ENCODE measurements at regions not wholly inside any gene's neighbourhood (a gene's known extent, or its start where the extent isn't known, plus 50 kb on each side); places are given as distances from the start of the nearest gene placed in this dataset.

GRCh38 chr7:159213253-159213652 is 68.6 kb upstream of the VIPR2 start:
- Histone ChIP-seq H3K4me1 (ENCODE audit: control insufficient read depth in 4 of 4, insufficient read depth in 4 of 4, low read length in 3 of 4) (no peaks in the 10 kb centered on the region), H3K4me3 (ENCODE audit: low read depth in 1 of 3, low read length in 3 of 3) (no peak overlapping the region), H3K27ac (ENCODE audit: low read depth in 1 of 2, low read length in 2 of 2) (no peak overlapping the region), H3K36me3 (ENCODE audit: control insufficient read depth in 4 of 4, insufficient read depth in 3 of 4, low read depth in 1 of 4, low read length in 3 of 4) (no peaks in the 10 kb centered on the region), H3K9ac (ENCODE audit: low read depth in 1 of 2, low read length in 2 of 2) (no peak overlapping the region), H3K9me3 (ENCODE audit: control insufficient read depth in 4 of 4, low read length in 3 of 4) (no peaks in the 10 kb centered on the region), H3K27me3 (ENCODE audit: control insufficient read depth in 4 of 4, insufficient read depth in 4 of 4, low read length in 3 of 4) (peaks cover 0 to 5% (median 0%) of the 10 kb centered on the region in 4 donors)
- DNase-seq (ENCODE audit: low spot score): no peak
- 75% methylated on average over 2 of the region's 2 CpGs for WGBS
- TF ChIP-seq HNF4A (conservative IDR thresholded peaks at IDR 0.05): no peak
- no peak for TF ChIP-seq FOXA1 (IDR thresholded peaks at IDR 0.05)
- TF ChIP-seq RXRA (IDR thresholded peaks at IDR 0.05): no peak
- no peak for TF ChIP-seq YY1 (IDR thresholded peaks at IDR 0.05)
- TF ChIP-seq REST (IDR thresholded peaks at IDR 0.05): no peak
- TF ChIP-seq EGR1 (IDR thresholded peaks at IDR 0.05; ENCODE audit: low read depth in 2 of 2): no peak
- TF ChIP-seq CTCF (IDR thresholded peaks at IDR 0.05; ENCODE audit: low read depth, low read length, missing input control): no peak
- no peak for TF ChIP-seq RAD21 (IDR thresholded peaks at IDR 0.05)
- TF ChIP-seq JUND (IDR thresholded peaks at IDR 0.05): no peak
- TF ChIP-seq NR2F2 (IDR thresholded peaks at IDR 0.05): no peak
- no peak for TF ChIP-seq GABPA (IDR thresholded peaks at IDR 0.05 in 1 of 2, conservative IDR thresholded peaks at IDR 0.05 in 1 of 2)
- no peak for TF ChIP-seq ATF3 (IDR thresholded peaks at IDR 0.05)
- TF ChIP-seq MAX (IDR thresholded peaks at IDR 0.05): no peak
- TF ChIP-seq SP1 (IDR thresholded peaks at IDR 0.05): no peak
- TF ChIP-seq HNF4G (IDR thresholded peaks at IDR 0.05): no peak
- no peak for TF ChIP-seq TAF1 (conservative IDR thresholded peaks at IDR 0.05)

- no peaks in the 10 kb centered on the region for H3K9me3 ChIP-seq (ENCODE audit: control insufficient read depth in 4 of 4, low read length in 3 of 4)
- no peaks in the 10 kb centered on the region for H3K4me1 ChIP-seq (ENCODE audit: control insufficient read depth in 4 of 4, insufficient read depth in 4 of 4, low read length in 3 of 4)
These were observed 67.6 kb upstream of the VIPR2 start for GRCh38 chr7:159212226-159212625.

More at GRCh38 chr7:159212226-159212625, 67.6 kb upstream of the VIPR2 start:
- no peak overlapping the region for H3K9ac ChIP-seq (ENCODE audit: low read depth in 1 of 2, low read length in 2 of 2)
- peaks cover 0 to 5% (median 0%) of the 10 kb centered on the region in 4 donors for H3K27me3 ChIP-seq (ENCODE audit: control insufficient read depth in 4 of 4, insufficient read depth in 4 of 4, low read length in 3 of 4)
- DNase-seq (ENCODE audit: low spot score): no peak
- WGBS: 76% methylated on average over 4 of the region's 4 CpGs
- H3K27ac ChIP-seq (ENCODE audit: low read depth in 1 of 2, low read length in 2 of 2): no peak overlapping the region
- H3K4me3 ChIP-seq (ENCODE audit: low read depth in 1 of 3, low read length in 3 of 3): no peak overlapping the region
- H3K36me3 ChIP-seq (ENCODE audit: control insufficient read depth in 4 of 4, insufficient read depth in 3 of 4, low read depth in 1 of 4, low read length in 3 of 4): no peaks in the 10 kb centered on the region
- TF ChIP-seq TAF1 (conservative IDR thresholded peaks at IDR 0.05) (no peak), FOXA1 (IDR thresholded peaks at IDR 0.05) (no peak), YY1 (IDR thresholded peaks at IDR 0.05) (no peak), JUND (IDR thresholded peaks at IDR 0.05) (no peak), SP1 (IDR thresholded peaks at IDR 0.05) (no peak), ZBTB33 (IDR thresholded peaks at IDR 0.05) (no peak), FOXA2 (IDR thresholded peaks at IDR 0.05) (no peak), EGR1 (IDR thresholded peaks at IDR 0.05; ENCODE audit: low read depth in 2 of 2) (no peak), ATF3 (IDR thresholded peaks at IDR 0.05) (no peak), NR2F2 (IDR thresholded peaks at IDR 0.05) (no peak), REST (IDR thresholded peaks at IDR 0.05) (no peak), GABPA (IDR thresholded peaks at IDR 0.05 in 1 of 2, conservative IDR thresholded peaks at IDR 0.05 in 1 of 2) (no peak), MAX (IDR thresholded peaks at IDR 0.05) (no peak), RAD21 (IDR thresholded peaks at IDR 0.05) (no peak), RXRA (IDR thresholded peaks at IDR 0.05) (no peak), HNF4A (conservative IDR thresholded peaks at IDR 0.05) (no peak)

Data from liver (tissue), 8 donors.